OCI-LY1 (cell line): ENCODE measurements at regions not wholly inside any gene's neighbourhood (a gene's known extent, or its start where the extent isn't known, plus 50 kb on each side); places are given as distances from the start of the nearest gene placed in this dataset.

Experiments
- H2AFZ ChIP-seq: fragments of 200-600 bp; sonication (generic), shearing (Covaris generic); 2 replicates; pipeline ENCODE4 v1.6.0; 2014; ENCODE audit warnings: antibody characterized with exemption, mild to moderate bottlenecking, low read length
- H3F3A ChIP-seq: fragments of 200-600 bp; sonication (generic), shearing (Covaris generic); 2 replicates; pipeline ENCODE4 v1.6.0; 2014; ENCODE audit warnings: mild to moderate bottlenecking, antibody characterized with exemption, low read length, moderate library complexity; ENCODE audit not compliant: insufficient read depth
- H3K27ac ChIP-seq: fragments of 200-600 bp; sonication (generic); 2 replicates; pipeline ENCODE4 v1.5.1; 2014; ENCODE audit warnings: low read length, mixed run types, mild to moderate bottlenecking, low read depth; ENCODE audit not compliant: poor library complexity, severe bottlenecking
- H3K27me3 ChIP-seq: fragments of 200-600 bp; sonication (generic); 2 replicates; pipeline ENCODE4 v1.6.0; 2014; ENCODE audit warnings: antibody characterized with exemption, mild to moderate bottlenecking, low read length, moderate library complexity; ENCODE audit not compliant: insufficient read depth
- H3K36me3 ChIP-seq: fragments of 200-600 bp; sonication (generic); 2 replicates; pipeline ENCODE4 v1.6.1; 2014; ENCODE audit warnings: mild to moderate bottlenecking, antibody characterized with exemption, low read length, moderate library complexity, mixed read lengths; ENCODE audit not compliant: insufficient read depth
- H3K4me1 ChIP-seq: fragments of 200-600 bp; sonication (generic); 2 replicates; pipeline ENCODE4 v1.5.1; 2014; ENCODE audit warnings: mild to moderate bottlenecking, low read length, moderate library complexity; ENCODE audit not compliant: insufficient read depth, severe bottlenecking
- H3K4me2 ChIP-seq: fragments of 200-600 bp; sonication (generic), shearing (Covaris generic); 2 replicates; pipeline ENCODE4 v1.6.1; 2014; ENCODE audit warnings: low read length
- H3K4me3 ChIP-seq: fragments of 200-600 bp; sonication (generic); 2 replicates; pipeline ENCODE4 v1.5.1; 2014; ENCODE audit warnings: low read length, low read depth, mild to moderate bottlenecking, mixed read lengths; ENCODE audit not compliant: poor library complexity, severe bottlenecking
- H3K79me2 ChIP-seq: fragments of 200-600 bp; shearing (Covaris generic); 2 replicates; pipeline ENCODE4 v1.6.1; 2016; ENCODE audit warnings: mixed run types, low read length, mixed read lengths; ENCODE audit not compliant: insufficient read depth
- H3K9ac ChIP-seq: fragments of 200-600 bp; sonication (generic), shearing (Covaris generic); 2 replicates; pipeline ENCODE4 v1.6.1; 2014; ENCODE audit warnings: mild to moderate bottlenecking, low read length, mixed read lengths
- H3K9me2 ChIP-seq: fragments of 200-600 bp; sonication (generic), shearing (Covaris generic); 2 replicates; pipeline ENCODE4 v1.6.1; 2014; ENCODE audit warnings: low read depth, mild to moderate bottlenecking, low read length, mixed read lengths
- H3K9me3 ChIP-seq: fragments of 200-600 bp; shearing (Covaris generic); 2 replicates; pipeline ENCODE4 v1.6.1; 2014; ENCODE audit warnings: low read length, mixed read lengths
- H4K20me1 ChIP-seq: fragments of 200-600 bp; sonication (generic), shearing (Covaris generic); 2 replicates; pipeline ENCODE4 v1.6.0; 2016; ENCODE audit warnings: mild to moderate bottlenecking, low read length; ENCODE audit not compliant: insufficient read depth
- EZH2 ChIP-seq: fragments of 200-600 bp; sonication (generic), shearing (Covaris generic); IDR thresholded peaks from 2 replicates; pipeline ENCODE4 v1.8.0; 2017; ENCODE audit warnings: borderline replicate concordance, mixed run types, mild to moderate bottlenecking, antibody characterized with exemption, low read length, moderate library complexity, mixed read lengths
- TF ChIP-seq, protein P1 (sequence below): fragments of 200-600 bp; sonication (generic), shearing (Covaris generic); IDR thresholded peaks from 2 replicates; pipeline ENCODE4 v1.5.1; 2017; ENCODE audit warnings: mild to moderate bottlenecking, antibody characterized with exemption, low read length, moderate library complexity, mixed read lengths

DNA sequence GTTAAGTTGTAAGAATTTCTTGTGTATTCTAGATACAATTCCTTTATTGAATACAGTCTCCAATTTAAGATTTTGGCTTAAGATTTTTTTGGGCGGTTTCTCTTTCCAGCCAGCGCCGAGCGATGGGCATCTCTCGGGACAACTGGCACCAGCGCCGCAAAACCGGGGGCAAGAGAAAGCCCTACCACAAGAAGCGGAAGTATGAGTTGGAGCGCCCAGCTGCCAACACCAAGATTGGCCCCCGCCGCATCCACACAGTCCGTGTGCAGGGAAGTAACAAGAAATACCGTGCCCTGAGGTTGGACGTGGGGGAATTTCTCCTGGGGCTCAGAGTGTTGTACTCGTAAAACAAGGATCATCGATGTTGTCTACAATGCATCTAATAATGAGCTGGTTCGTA is 278.7 kb upstream of the TARS1 start:
- H3K4me2 ChIP-seq: no peak overlapping the region
- H4K20me1 ChIP-seq: no peaks in the 10 kb centered on the region
- no peak overlapping the region for H2AFZ ChIP-seq
- no peaks in the 10 kb centered on the region for H3K4me1 ChIP-seq
- TF ChIP-seq EZH2: no peak
- TF ChIP-seq, protein P1, sequence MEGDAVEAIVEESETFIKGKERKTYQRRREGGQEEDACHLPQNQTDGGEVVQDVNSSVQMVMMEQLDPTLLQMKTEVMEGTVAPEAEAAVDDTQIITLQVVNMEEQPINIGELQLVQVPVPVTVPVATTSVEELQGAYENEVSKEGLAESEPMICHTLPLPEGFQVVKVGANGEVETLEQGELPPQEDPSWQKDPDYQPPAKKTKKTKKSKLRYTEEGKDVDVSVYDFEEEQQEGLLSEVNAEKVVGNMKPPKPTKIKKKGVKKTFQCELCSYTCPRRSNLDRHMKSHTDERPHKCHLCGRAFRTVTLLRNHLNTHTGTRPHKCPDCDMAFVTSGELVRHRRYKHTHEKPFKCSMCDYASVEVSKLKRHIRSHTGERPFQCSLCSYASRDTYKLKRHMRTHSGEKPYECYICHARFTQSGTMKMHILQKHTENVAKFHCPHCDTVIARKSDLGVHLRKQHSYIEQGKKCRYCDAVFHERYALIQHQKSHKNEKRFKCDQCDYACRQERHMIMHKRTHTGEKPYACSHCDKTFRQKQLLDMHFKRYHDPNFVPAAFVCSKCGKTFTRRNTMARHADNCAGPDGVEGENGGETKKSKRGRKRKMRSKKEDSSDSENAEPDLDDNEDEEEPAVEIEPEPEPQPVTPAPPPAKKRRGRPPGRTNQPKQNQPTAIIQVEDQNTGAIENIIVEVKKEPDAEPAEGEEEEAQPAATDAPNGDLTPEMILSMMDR: no peak
- no peaks in the 10 kb centered on the region for H3K27me3 ChIP-seq
- H3F3A ChIP-seq: no peaks in the 10 kb centered on the region
- no peaks in the 10 kb centered on the region for H3K9me2 ChIP-seq
- no peak overlapping the region for H3K9ac ChIP-seq
- no peak overlapping the region for H3K4me3 ChIP-seq
- H3K36me3 ChIP-seq: no peaks in the 10 kb centered on the region
- H3K79me2 ChIP-seq: no peaks in the 10 kb centered on the region
- no peak overlapping the region for H3K27ac ChIP-seq
- no peaks in the 10 kb centered on the region for H3K9me3 ChIP-seq

DNA sequence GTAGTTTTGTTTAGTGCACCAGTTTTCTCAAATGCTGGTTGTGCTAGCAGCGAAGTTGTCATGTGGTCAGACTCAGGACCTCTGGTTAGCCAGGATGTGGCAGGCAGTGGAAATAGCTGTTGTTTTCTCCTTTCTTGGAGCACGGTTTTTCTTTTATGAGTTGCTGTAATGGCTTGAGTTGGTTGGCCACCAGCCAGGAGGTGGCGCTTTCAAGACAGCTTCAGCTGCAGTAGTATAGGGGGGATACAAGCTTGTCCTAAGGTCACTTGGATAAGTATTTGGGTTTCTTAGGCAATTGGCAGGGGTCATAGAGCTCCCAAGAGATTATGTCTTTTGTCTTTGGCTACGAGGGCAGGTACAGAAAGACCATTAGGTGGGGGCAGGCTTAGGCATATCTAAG is 274.2 kb upstream of the TARS1 start:
- Histone ChIP-seq H2AFZ (no peak overlapping the region), H3K4me1 (no peaks in the 10 kb centered on the region)
- TF ChIP-seq, protein P1: peak; percentile 39
- no peak for TF ChIP-seq EZH2

DNA sequence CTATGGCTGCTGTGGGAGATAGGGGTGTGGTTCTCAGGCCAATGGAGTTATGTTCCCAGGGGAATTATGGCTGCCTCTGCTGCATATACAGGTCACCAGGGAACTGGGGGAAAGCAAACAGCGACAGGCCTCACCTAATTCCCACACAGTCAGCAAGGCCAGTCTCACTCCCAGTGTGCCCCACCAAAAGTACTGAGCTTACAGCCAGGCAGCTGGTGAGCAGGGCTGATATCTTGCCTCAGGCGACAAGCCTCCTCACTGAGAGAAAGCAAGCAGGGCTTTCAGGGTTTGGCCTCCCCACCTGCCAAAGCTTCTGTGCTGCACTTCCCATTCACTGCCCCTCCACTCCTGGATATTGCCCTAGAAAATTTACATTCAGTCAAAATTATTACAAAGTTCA is 273.8 kb upstream of the TARS1 start:
- no peaks in the 10 kb centered on the region for H3K9me2 ChIP-seq
- H3K27me3 ChIP-seq: no peaks in the 10 kb centered on the region
- no peak overlapping the region for H3K4me3 ChIP-seq
- H3K9ac ChIP-seq: no peak overlapping the region
- H4K20me1 ChIP-seq: no peaks in the 10 kb centered on the region
- no peak overlapping the region for H3K4me2 ChIP-seq
- H3K27ac ChIP-seq: no peak overlapping the region
- H3K4me1 ChIP-seq: no peaks in the 10 kb centered on the region
- H3F3A ChIP-seq: no peaks in the 10 kb centered on the region
- H3K9me3 ChIP-seq: peaks cover 12% of the 10 kb centered on the region; the same call in 1 of the 2 replicates
- no peak for TF ChIP-seq EZH2
- TF ChIP-seq, protein P1: no peak
- H3K79me2 ChIP-seq: no peaks in the 10 kb centered on the region
- no peak overlapping the region for H2AFZ ChIP-seq
- no peaks in the 10 kb centered on the region for H3K36me3 ChIP-seq

More for the DNA sequence above, 274.2 kb upstream of the TARS1 start:
- no peak overlapping the region for H3K4me2 ChIP-seq
- no peaks in the 10 kb centered on the region for H4K20me1 ChIP-seq
- no peaks in the 10 kb centered on the region for H3F3A ChIP-seq
- peaks cover 12% of the 10 kb centered on the region; the same call in 1 of the 2 replicates for H3K9me3 ChIP-seq
- H3K27me3 ChIP-seq: no peaks in the 10 kb centered on the region
- no peak overlapping the region for H3K9ac ChIP-seq
- H3K27ac ChIP-seq: no peak overlapping the region
- H3K4me3 ChIP-seq: no peak overlapping the region
- H3K79me2 ChIP-seq: no peaks in the 10 kb centered on the region
- H3K36me3 ChIP-seq: no peaks in the 10 kb centered on the region
- no peaks in the 10 kb centered on the region for H3K9me2 ChIP-seq
